ENCODE measurements at regions not wholly inside any gene's neighbourhood (a gene's known extent, or its start where the extent isn't known, plus 50 kb on each side); places are given as distances from the start of the nearest gene placed in this dataset.
A peak's percentile ranks its signal among the peaks of the same experiment; 100 is the strongest.

- DNase-seq (ENCODE audit: low spot score in 2 of 2) (no peak), ATAC-seq (peak; percentile 70 to 95)
- Mint-ChIP-seq H3K36me3 (peaks cover 0 to 4% of the 10 kb centered on the region in 2 donors), H3K9me3 (peaks cover 9 to 18% of the 10 kb centered on the region in 2 donors), H3K27ac (no peak overlapping the region)
These were observed 56.0 kb upstream of the OR5AK2 start for GRCh38 chr11:56932572-56933220.

GRCh38 chr11:56923116-56923515 lies 65.6 kb upstream of the OR5AK2 start:
- H3K36me3 Mint-ChIP-seq: no peaks in the 10 kb centered on the region
- H3K27ac Mint-ChIP-seq: no peak overlapping the region
- no peak for ATAC-seq
- peaks cover 18 to 23% of the 10 kb centered on the region in 2 donors for H3K9me3 Mint-ChIP-seq
- no peak for DNase-seq (ENCODE audit: low spot score in 2 of 2)

DNA sequence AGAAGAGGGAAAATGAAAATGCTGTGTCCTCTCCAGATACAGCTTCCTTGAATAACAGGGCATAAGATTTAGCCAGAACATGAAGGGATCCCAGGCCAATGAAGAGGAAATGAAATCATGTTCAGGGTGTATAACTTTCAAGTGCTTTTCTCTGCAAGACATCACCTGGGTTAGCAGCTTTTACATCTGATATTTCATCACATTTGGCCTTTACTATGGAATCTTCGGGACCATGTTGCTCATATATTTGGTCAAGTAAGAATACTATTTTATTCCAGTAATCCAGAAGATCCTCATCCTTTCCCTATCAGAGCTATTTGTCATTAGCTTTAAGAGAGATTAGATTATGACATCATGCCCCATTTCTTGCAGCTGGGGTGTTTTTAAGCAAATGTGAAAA lies 66.3 kb upstream of the OR5AK2 start:
- peaks cover 18 to 23% of the 10 kb centered on the region in 2 donors for H3K9me3 Mint-ChIP-seq
- no peak overlapping the region for H3K27ac Mint-ChIP-seq
- H3K36me3 Mint-ChIP-seq: no peaks in the 10 kb centered on the region
- DNase-seq (ENCODE audit: low spot score in 2 of 2): no peak
- ATAC-seq: no peak

GRCh38 chr11:56917708-56918400 lies 70.9 kb upstream of the OR5AK2 start:
- no peak for DNase-seq (ENCODE audit: low spot score in 2 of 2)
- Mint-ChIP-seq H3K9me3 (peaks cover 8 to 17% of the 10 kb centered on the region in 2 donors), H3K36me3 (no peaks in the 10 kb centered on the region), H3K27ac (no peak overlapping the region)
- peak in 1 of 2 donors; percentile 18 for ATAC-seq

- Mint-ChIP-seq H3K36me3 (no peaks in the 10 kb centered on the region), H3K9me3 (peaks cover 8 to 17% of the 10 kb centered on the region in 2 donors), H3K27ac (no peak overlapping the region)
- ATAC-seq (peak in 1 of 2 donors; percentile 71), DNase-seq (ENCODE audit: low spot score in 2 of 2) (no peak)
These were observed 72.1 kb upstream of the OR5AK2 start for GRCh38 chr11:56916587-56916986.

- Mint-ChIP-seq H3K27ac (no peak overlapping the region), H3K36me3 (no peaks in the 10 kb centered on the region), H3K9me3 (peaks cover 5 to 15% of the 10 kb centered on the region in 2 donors)
- ATAC-seq (no peak), DNase-seq (ENCODE audit: low spot score in 2 of 2) (no peak)
These were observed 72.6 kb upstream of the OR5AK2 start for GRCh38 chr11:56916162-56916561.

DNA sequence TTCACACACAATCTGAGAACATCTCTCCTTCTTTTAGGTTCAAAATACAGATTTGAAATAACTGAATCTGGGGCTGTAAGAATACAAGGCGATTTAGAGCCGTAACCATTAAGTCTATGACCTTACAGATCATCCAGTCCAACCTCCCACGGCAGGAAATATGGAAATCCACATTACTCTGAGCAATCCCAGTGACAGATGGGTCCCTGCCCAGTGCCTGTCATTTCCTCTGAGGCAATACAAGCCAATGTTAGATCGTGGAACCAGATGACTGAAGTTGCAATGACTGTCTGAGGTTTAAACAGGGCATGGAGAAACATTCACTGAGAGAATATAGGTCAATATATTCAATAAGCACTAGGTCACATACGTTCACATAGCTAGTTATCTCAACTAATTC lies 77.4 kb upstream of the OR5AK2 start:
- ATAC-seq: no peak
- Mint-ChIP-seq H3K36me3 (no peaks in the 10 kb centered on the region), H3K9me3 (peaks cover 0 to 4% of the 10 kb centered on the region in 2 donors), H3K27ac (no peak overlapping the region)
- DNase-seq (ENCODE audit: low spot score in 2 of 2): no peak

- H3K9me3 Mint-ChIP-seq: no peaks in the 10 kb centered on the region
- H3K36me3 Mint-ChIP-seq: no peaks in the 10 kb centered on the region
- no peak for ATAC-seq
- no peak overlapping the region for H3K27ac Mint-ChIP-seq
- no peak for DNase-seq (ENCODE audit: low spot score in 2 of 2)
These were observed 77.9 kb upstream of the OR5AK2 start for GRCh38 chr11:56910785-56911184.

DNA sequence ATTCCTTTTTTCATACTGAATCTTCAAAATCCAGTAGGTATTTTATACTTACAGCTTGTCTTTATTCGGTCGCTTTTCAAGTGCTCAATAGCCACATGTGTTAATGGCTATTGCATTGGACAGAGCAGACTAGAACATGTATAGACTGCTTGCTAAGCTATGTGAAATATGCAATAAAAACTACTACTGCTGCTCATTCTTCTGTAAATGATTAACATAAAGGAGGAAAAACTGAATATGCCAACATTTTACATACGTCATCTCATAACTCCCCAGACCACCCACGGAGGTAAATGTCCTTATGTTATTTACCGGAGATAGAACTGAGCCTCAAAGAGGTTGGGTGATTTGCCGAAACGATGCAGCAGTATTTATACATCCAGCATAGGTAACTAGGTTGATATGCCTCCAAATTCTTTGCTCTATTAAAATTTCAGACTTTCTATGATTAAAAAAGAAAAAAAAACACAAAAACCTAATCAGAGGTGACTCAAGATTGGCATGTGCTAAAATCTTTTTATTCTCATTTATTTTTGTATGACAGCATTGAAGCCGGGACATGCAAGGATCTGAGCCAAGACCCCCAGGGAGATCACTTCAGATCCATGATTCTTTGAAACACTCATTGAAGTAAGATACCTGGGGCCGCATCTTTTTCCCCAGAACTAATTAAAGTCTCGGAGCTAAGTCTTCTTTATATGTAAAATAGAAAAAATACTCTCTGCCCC lies 78.5 kb upstream of the OR5AK2 start:
- ATAC-seq (no peak), DNase-seq (ENCODE audit: low spot score in 2 of 2) (no peak)
- Mint-ChIP-seq H3K27ac (no peak overlapping the region), H3K36me3 (no peaks in the 10 kb centered on the region), H3K9me3 (no peaks in the 10 kb centered on the region)

- Mint-ChIP-seq H3K9me3 (no peaks in the 10 kb centered on the region), H3K36me3 (no peaks in the 10 kb centered on the region), H3K27ac (no peak overlapping the region)
- ATAC-seq (no peak), DNase-seq (ENCODE audit: low spot score in 2 of 2) (no peak)
These were observed 79.2 kb upstream of the OR5AK2 start for GRCh38 chr11:56909563-56909962.

- Mint-ChIP-seq H3K36me3 (no peaks in the 10 kb centered on the region), H3K27ac (no peak overlapping the region), H3K9me3 (no peaks in the 10 kb centered on the region)
- DNase-seq (ENCODE audit: low spot score in 2 of 2) (no peak), ATAC-seq (no peak)
These were observed 79.6 kb upstream of the OR5AK2 start for GRCh38 chr11:56909080-56909479.

GRCh38 chr11:56906683-56907148 lies 82.0 kb upstream of the OR5AK2 start:
- ATAC-seq: no peak
- no peaks in the 10 kb centered on the region for H3K36me3 Mint-ChIP-seq
- no peak overlapping the region for H3K27ac Mint-ChIP-seq
- peaks cover 0 to 4% of the 10 kb centered on the region in 2 donors for H3K9me3 Mint-ChIP-seq
- DNase-seq (ENCODE audit: low spot score in 2 of 2): no peak

DNA sequence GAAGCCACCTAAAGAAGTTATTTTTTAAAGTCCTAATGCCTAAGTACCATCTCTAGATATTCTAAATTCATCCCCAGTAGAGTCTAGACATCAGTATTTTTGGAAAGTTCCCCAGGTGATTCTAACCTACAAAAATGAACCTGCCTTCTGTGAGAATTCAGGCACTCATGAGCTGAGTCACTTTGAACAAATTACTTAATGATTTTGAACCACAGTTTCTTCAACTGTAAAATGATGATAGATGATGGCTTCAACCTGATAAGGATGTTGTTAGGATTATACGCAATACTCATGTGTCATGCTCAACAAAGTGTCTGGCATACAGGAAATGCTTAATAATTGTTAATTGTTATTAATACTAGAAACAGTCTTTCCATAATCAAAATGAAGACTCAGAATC lies 82.8 kb upstream of the OR5AK2 start:
- peaks cover 0 to 4% of the 10 kb centered on the region in 2 donors for H3K9me3 Mint-ChIP-seq
- H3K27ac Mint-ChIP-seq: no peak overlapping the region
- ATAC-seq (no peak), DNase-seq (ENCODE audit: low spot score in 2 of 2) (no peak)
- no peaks in the 10 kb centered on the region for H3K36me3 Mint-ChIP-seq

- Mint-ChIP-seq H3K36me3 (no peaks in the 10 kb centered on the region), H3K9me3 (peaks cover 0 to 4% of the 10 kb centered on the region in 2 donors), H3K27ac (no peak overlapping the region)
- ATAC-seq (no peak), DNase-seq (ENCODE audit: low spot score in 2 of 2) (no peak)
These were observed 83.3 kb upstream of the OR5AK2 start for GRCh38 chr11:56905442-56905841.

DNA sequence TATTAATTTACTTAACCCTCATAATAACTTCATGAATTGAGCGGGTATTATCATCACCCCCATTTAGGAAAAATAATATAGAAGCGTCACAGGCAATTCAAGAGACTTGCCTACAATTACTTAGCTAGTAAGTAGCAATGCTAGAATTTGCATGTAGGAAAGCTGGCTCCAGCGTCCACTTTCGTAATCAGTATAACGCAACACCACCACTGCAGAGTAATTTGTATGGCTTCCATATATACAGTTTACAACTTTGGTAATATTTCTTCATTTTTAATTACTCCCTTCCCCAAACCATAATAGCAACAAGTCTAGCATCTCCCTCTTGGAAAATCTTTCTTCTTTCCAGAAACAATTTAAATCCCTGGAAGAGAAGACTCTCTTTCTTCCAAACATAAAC lies 89.9 kb upstream of the OR5AK2 start:
- Mint-ChIP-seq H3K9me3 (peaks cover 0 to 4% of the 10 kb centered on the region in 2 donors), H3K36me3 (no peaks in the 10 kb centered on the region), H3K27ac (no peak overlapping the region)
- DNase-seq (ENCODE audit: low spot score in 2 of 2): no peak
- ATAC-seq: no peak

DNA sequence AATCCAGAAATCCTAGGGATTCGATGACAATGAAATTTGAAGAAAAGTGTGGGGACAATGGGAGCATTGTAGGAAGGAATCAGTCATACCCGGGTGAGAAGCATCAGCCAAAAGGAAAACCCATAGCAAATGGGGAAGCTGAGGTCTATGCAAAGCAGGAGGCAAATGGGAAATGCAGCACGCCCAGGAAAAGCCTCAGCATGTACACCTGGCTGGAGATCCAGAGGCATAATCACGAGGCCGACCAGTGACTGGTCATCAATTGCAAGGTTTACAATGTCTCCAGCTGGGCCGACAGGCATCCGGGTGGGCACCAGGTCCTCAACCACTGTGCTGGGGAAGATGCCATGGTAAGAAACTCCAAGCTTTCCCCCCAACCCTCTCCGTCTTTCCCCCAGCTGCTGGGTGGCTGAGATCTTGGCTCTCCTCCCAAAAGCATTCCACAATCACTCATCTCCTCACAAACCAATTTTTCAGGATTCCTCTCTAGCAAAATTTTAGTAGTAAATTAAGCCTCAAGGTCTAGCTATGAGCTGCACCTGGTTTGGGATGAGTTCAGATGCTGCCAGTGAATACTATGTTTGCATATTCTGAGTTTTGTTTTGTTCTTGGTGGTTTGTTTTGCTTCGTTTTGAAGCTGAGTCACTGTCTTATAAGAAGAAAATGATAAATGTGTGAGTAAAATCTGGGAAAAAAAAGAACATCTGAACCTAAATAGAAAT lies 98.0 kb upstream of the OR5AK2 start:
- Mint-ChIP-seq H3K9me3 (peaks cover 0 to 5% of the 10 kb centered on the region in 2 donors), H3K36me3 (no peaks in the 10 kb centered on the region), H3K27ac (no peak overlapping the region)
- DNase-seq (ENCODE audit: low spot score in 2 of 2) (no peak), ATAC-seq (no peak)

DNA sequence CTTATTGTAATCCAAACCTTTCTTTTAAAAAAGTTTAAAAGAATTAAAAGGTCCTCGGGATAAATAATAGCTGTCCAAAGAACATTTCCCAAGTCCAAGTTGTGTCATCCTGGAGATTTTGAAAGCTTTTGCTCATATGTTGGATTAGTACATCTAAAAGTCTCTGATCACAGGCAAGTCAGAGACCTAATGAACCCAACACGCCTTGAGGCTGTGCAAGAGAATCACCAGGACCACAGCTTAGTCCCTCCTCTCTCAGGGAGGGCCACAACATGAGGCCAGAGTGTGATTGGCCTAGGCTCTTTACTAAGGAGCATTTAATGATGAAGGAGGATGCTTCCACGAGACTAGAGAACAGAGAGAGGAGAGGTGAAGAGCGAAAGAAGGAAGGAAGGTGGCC lies 98.7 kb upstream of the OR5AK2 start:
- Mint-ChIP-seq H3K9me3 (peaks cover 0 to 5% of the 10 kb centered on the region in 2 donors), H3K27ac (peak overlapping the region in 1 of 2 donors; percentile 1), H3K36me3 (no peaks in the 10 kb centered on the region)
- ATAC-seq (no peak), DNase-seq (ENCODE audit: low spot score in 2 of 2) (no peak)

Measured in activated naive CD4-positive, alpha-beta T cell treated with anti-CD3 and anti-CD28 coated beads, Interleukin-2, amount 50 U/mL, for 72 hours (primary cell).